Upper lobe of left lung (tissue), 4 donors: ENCODE measurements at regions not wholly inside any gene's neighbourhood (a gene's known extent, or its start where the extent isn't known, plus 50 kb on each side); places are given as distances from the start of the nearest gene placed in this dataset.

Experiments used
- POLR2AphosphoS5 ChIP-seq, 2 donors: sonication (generic); formaldehyde crosslinking; IDR thresholded peaks; one replicate each; pipeline ENCODE4 v1.5.1; 2017; ENCODE audit warnings: antibody characterized with exemption in 2 of 2
- TF ChIP-seq, protein P1 (sequence below), 6 experiments: fragments of 450-650 bp in 4 of 6; fragments of 200-600 bp in 2 of 6; sonication (generic) in 2 of 6; IDR thresholded peaks; one replicate each; pipeline ENCODE4 v1.5.1; 2016 to 2019; ENCODE audit warnings: antibody characterized with exemption in 6 of 6

DNA sequence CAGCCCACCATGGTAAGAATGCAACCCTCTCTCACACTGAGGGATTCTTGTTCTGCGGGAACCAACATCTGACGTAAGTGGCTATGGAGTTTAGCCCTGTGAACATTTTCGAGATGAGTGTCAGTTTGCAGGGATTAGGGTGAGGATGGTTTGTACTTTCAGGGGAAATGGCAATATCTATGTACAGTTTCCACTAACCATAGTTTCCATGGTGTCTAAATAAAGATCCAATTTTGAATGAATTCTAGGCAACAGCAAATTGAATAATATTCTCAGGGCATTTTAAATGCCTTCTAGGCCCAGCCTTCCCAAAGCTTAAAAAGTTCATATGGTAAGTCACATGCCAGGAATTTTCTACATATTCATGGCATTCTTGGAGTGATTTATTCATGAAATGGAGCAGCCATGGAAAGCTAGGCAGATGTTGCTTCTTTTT, 105.4 kb upstream of the MMADHC start:
- no peak for TF ChIP-seq POLR2AphosphoS5 (IDR thresholded peaks at IDR 0.05)
- TF ChIP-seq, protein P1, sequence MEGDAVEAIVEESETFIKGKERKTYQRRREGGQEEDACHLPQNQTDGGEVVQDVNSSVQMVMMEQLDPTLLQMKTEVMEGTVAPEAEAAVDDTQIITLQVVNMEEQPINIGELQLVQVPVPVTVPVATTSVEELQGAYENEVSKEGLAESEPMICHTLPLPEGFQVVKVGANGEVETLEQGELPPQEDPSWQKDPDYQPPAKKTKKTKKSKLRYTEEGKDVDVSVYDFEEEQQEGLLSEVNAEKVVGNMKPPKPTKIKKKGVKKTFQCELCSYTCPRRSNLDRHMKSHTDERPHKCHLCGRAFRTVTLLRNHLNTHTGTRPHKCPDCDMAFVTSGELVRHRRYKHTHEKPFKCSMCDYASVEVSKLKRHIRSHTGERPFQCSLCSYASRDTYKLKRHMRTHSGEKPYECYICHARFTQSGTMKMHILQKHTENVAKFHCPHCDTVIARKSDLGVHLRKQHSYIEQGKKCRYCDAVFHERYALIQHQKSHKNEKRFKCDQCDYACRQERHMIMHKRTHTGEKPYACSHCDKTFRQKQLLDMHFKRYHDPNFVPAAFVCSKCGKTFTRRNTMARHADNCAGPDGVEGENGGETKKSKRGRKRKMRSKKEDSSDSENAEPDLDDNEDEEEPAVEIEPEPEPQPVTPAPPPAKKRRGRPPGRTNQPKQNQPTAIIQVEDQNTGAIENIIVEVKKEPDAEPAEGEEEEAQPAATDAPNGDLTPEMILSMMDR (IDR thresholded peaks at IDR 0.05), result no peak
